GM19467 (cell line): ENCODE measurements at regions not wholly inside any gene's neighbourhood (a gene's known extent, or its start where the extent isn't known, plus 50 kb on each side); places are given as distances from the start of the nearest gene placed in this dataset.
"Not testable (repeated sequence)": the region's sequence is repeated elsewhere in the genome, so short reads cannot be mapped to it uniquely, and the experiment has no call there.

ENCODE experiments used
- ATAC-seq: cut with Tn5 transposase; IDR thresholded peaks from one replicate; pipeline ENCODE4 v1.9.1; 2021; ENCODE audit warnings: mild to moderate bottlenecking, moderate library complexity; ENCODE audit not compliant: unreplicated experiment

DNA sequence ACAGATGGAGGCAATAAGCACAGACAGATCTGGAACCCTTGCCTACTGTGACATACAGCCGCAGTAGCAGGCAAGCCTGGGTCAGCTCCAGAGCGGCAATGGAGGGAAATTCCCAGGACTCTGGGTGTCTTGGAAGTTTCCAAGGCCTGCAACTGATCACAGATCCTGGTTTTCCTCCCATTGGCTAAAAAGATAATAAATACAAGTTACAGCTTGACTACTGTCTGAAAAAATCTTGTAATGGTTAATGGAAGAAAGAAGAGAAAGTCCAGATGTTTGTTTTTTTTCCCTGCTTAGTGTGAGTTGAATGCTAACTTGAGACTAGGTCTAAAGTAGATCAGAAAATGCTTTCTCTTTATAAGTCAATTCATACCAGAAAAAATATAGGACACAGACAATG, 307.6 kb downstream of the ALDH8A1 start:
- no peak for ATAC-seq

DNA sequence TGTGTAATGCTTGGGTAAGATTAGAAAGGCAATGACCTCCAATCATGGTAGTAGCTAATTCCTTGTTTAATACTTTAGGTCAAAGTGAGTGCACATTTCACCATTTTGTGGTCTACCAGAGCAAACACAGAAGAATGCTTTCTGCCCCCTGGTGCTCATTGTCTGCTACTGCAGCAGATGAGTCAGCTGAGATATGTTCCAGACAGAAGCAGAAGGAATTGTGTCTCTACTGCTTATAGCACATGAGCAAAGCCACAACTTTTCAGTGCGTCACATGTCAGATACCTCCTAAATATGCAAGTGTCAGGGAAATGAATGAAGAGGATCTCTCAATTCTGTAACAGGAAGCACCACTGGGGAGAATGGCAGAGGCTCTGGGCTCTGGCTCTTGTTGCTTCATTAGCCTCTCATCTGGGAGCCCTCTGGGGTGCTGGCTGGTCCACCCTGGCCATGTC, 308.9 kb downstream of the ALDH8A1 start:
- peak; percentile 80 for ATAC-seq

DNA sequence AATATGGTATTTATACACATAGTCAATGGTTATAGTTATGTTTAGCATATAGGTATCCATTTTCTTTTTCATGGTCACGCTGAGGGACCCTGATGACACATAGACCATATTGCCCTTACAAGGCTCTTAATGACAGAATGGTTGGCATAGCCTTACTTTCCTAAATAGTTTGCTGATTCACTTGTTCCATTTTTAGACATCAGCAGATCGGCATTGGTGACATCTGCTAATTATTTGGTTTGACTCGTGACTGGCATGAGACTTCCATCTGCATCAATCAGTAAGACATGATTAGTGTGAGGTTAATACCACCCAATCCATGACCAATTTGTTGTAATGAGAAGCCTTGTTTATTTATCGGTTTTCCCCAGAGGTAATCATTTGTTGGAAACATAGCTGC, 309.7 kb downstream of the ALDH8A1 start:
- ATAC-seq: no peak

- ATAC-seq: no peak
Measured at GRCh38 chr6:134637847-134638437, 312.0 kb downstream of the ALDH8A1 start.

DNA sequence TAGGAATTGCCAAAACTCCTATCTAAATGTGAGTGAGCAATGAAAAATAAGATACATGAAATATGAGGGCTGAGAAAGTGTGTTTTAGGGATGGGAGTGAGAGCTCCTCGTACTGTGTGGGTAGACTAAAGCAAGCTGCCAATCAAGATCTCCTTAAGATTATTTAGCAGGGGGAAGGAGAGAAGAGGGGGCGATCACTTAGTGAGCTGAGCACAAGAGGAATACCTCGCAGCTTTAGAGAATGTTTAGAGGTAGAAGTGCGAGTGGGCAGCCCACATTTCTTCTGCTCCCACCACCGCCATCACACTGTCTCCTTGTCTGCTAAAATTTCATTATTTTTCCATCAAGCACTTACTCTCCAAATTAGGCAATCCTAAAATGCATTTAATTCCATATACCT, 312.6 kb downstream of the ALDH8A1 start:
- no peak for ATAC-seq

DNA sequence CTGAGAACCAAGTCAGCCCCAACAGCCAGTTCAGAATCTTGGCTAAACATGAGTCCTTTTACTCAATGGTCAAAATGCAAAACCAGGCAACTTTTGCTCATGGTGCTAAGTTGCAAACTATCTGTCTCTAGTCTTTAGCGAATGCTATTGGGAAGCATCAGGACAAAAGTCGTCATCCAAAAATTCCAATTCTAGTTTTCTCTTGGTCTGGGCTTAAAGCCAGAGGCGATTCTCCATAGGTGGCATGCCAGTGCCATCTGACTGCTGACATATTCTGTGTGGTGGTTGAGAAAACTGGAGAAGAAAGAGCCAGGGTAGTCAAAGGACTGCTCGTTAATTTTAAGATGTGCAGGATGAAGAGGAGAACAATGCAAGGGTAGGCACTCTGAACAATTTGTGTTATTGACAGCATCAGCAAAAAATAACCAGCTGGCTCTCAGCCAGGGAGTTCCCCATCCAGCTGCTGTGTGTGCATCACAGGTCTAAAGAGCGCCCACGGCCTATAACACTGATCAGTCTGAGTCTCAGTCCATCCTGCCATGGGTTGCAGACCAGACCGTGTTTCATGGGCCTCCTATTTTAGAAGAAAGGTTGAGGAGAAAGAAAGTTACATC, 313.6 kb downstream of the ALDH8A1 start:
- no peak for ATAC-seq

GRCh38 chr6:134634966-134635365, 314.9 kb downstream of the ALDH8A1 start:
- no peak for ATAC-seq

DNA sequence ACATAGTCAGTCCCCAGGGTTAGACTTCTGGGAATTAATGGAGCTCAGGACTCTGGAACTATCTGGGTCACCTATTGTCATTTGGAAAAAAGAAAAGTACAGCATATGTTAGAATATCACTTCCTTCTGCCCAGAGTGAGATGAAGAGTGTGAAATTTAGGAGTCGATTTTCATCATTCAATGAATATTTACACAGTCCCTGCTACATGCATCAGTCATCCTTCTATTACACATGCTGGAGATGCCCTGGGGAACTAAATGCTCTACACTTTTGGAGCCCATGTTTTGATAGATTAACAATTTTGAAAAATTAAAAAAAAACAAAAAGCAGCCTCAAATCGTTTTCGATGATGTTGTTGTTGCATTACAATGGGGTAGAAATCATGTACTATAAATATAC, 315.4 kb downstream of the ALDH8A1 start:
- no peak for ATAC-seq

DNA sequence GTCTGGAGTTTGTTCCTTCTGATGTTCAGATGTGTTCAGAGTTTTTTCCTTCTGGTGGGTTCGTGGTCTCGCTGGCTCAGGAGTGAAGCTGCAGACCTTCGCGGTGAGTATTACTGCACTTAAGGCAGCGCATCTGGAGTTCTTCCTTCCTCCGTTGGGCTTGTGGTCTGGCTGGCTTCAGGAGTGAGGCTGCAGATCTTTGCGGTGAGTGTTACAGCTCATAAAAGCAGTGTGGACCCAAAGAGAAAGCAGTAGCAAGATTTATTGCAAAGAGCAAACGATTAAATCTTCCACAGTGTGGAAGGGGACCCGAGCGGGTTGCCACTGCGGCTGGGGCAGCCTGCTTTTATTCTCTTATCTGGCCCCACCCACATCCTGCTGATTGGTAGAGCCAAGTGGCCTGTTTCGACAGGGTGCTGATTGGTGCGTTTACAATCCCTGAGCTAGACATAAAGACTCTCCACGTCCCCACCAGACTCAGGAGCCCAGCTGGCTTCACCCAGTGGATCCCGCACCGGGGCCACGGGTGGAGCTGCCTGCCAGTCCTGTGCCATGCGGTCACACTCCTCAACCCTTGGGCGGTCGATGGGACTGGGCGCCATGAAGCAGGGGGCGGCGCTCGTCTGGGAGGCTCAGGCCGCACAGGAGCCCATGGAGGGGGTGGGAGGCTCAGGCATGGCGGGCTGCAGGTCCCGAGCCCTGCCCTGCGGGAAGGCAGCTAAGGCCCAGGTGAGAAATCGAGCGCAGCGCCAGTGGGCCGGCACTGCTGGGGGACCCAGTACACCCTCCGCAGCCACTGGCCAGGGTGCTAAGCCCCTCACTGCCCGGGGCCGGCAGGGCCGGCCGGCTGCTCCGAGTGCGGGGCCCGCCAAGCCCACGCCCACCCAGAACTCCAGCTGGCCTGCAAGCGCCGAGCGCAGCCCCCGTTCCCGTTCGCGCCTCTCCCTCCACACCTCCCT, 315.3 kb upstream of the SGK1 start:
- not testable (repeated sequence) for ATAC-seq

GRCh38 chr6:134632024-134632423, 314.1 kb upstream of the SGK1 start:
- no peak for ATAC-seq

DNA sequence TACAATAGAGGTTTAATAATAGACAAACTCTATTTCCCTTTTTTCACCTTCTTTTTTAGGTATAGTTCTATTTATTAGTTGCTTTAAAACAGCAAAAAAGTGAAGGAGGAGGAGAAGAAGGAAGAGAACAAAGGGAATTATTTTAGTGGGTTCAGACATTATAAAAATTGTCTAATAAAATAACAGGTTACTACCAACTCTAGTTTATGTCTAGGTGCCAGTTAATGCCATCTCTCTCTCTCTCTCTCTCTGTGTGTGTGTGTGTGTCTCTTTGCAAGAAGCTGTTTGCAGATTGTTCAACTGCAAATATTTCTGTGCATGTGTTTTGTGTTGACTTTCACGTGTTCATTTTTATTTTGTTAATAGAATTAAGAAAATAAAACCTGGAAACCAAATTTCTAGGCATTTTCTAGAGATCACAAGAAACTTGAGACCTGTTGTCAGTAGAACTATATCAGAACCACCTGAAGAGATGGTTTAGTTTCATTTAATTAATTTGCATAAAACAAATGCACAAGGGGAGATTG, 313.5 kb upstream of the SGK1 start:
- ATAC-seq: no peak

DNA sequence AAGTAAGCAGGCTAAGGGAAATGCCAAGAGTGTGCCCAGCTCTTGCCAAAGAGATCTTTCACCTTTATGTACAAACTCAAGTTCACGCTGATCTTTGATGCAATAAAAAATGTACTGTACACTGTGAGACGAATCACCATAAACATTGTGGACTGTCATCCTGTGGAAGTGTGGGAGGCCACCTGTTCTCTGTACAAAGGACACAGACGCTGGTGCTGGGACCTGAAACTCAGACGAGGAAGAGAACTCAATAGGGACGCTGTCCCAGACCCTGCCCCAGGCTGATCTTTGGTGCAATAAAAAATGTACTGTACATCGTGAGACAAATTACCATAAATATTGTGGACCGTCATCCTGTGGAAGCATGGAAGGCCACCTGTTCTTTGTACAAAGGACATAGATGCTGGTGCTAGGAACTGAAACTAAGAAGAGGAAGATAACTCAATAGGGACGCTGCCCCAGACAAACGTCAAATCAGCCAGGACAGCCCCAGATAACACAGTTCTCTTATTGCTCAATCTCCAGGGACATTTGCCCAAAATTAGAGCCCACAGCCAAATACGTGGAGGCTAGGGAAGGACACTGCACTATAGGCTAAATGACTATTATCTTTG, 312.7 kb upstream of the SGK1 start:
- ATAC-seq: no peak

DNA sequence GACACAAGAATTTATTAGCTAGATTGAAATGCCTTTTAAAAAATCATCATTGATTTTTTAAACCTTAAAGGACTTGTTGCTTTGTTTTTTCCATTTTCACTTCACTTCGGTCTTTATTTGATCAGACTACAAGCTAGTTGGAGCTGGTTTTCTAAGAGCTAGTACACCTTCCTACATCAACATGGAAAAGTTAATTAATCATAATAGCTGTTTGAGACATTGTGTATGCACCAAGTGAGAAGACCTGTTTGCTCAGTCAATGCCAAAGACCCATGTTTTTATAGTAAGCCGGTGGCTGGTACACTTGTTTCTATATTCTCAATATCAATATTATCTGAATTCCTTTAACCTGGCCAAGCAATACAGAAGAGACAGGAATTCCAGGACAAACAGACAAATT, 310.2 kb upstream of the SGK1 start:
- no peak for ATAC-seq

DNA sequence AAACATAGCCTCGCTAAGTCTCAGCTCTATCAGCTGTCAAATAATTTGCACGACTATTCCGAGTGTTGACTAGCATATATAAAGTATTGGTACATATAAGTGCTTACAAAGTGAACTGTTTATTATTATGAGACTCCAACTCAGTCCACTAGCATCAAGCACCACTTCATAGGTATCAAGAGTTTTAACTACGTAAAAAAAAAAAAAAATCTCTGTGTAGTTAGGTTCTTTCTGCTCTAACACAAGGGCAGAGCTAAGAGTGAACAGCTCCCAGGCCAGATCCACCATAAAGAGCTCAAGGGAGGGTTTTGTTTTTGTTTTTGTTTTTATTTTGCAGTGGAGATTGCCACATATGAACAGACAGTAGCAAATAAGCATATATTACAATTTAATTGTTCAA, 309.8 kb upstream of the SGK1 start:
- no peak for ATAC-seq

DNA sequence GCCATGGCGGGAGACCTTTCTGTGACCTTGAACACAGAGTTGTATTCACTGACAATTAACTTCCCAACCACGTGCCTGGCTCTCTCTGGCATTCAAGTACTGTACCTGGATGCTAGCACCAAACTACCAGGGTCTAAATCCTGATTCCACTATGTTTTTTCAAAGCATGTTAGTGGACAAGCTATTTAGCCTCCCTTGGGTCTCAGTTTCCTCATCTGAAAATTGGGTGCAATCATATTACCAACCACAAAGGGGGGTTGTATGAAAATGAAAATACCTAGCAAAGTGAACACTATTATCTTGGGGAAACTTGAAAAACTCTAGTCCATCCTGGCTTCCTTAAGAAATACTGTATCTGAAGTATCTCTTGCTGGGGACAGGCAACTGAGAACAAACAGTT, 308.7 kb upstream of the SGK1 start:
- no peak for ATAC-seq

DNA sequence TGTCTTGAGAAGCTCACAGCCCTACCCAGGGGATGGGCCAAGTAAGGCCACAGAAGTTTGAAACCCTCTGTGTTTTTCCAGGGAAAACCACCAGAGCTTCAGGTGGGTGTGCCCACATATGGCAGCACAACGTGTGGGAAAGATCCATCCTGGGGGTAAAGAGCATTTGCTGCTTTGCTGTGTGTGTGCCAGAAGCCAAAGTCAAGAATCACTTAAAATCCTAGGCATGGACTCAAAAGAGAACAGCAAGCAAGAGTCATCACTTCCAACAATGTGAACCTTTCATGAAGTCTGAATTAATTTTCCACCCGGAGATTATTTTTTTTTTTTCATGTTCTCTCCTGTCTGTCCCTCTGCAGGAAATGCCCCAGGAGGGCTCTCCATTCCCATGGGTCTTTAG, 308.2 kb upstream of the SGK1 start:
- ATAC-seq: no peak

- no peak for ATAC-seq
Measured at GRCh38 chr6:134624781-134625180, 306.9 kb upstream of the SGK1 start.

- ATAC-seq: no peak
Measured at GRCh38 chr6:134623401-134623800, 305.5 kb upstream of the SGK1 start.

- no peak for ATAC-seq
Measured at GRCh38 chr6:134622382-134623173, 304.7 kb upstream of the SGK1 start.

GRCh38 chr6:134621858-134622257, 303.9 kb upstream of the SGK1 start:
- no peak for ATAC-seq
